HG03342 (cell line): ENCODE measurements at regions not wholly inside any gene's neighbourhood (a gene's known extent, or its start where the extent isn't known, plus 50 kb on each side); places are given as distances from the start of the nearest gene placed in this dataset.
A peak's percentile ranks its signal among the peaks of the same experiment; 100 is the strongest.
"Not testable (repeated sequence)": the region's sequence is repeated elsewhere in the genome, so short reads cannot be mapped to it uniquely, and the experiment has no call there.

Experiments
- ATAC-seq: cut with Tn5 transposase; IDR thresholded peaks from one replicate; pipeline ENCODE4 v1.9.1; 2021; ENCODE audit warnings: mild to moderate bottlenecking, moderate library complexity; ENCODE audit not compliant: unreplicated experiment

DNA sequence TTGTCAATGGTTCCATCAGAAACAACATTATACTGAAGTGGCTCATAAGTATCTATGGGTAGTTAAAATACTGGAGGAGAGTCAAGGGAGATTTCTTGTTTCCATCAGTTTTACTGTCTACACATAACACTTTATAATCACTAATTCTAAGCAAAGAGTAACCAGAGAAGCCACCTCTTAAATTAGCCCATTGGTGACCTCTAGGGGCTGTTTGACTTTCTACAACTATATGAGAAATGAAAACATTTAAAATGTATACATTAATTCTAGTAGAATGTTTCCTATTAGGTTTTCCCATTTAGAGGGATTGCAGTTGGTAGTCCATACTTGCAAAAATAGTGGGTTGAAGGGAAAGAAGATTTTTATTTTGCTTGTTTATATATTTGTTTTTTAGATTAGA is 504.3 kb downstream of the FAM181B start:
- ATAC-seq: peak; percentile 70

DNA sequence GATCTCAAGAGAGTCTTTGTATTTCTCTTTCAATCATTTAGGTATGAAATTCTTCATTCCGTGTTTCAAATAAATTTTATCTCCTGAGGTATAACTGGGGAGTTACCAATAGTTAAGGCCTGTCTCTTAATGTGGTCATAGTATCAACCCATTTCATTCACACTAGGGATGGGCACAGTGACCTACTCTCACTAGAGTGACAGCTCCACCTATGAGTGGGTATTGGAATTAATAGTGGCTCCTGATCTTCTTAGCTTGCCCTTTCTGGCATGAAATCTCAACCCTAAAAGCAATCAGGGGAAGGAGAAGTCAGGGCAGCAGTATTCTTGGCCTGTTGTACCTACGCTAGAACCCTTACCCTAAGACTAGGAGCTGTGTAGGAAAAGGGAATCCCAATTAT is 507.7 kb downstream of the FAM181B start:
- ATAC-seq: no peak

DNA sequence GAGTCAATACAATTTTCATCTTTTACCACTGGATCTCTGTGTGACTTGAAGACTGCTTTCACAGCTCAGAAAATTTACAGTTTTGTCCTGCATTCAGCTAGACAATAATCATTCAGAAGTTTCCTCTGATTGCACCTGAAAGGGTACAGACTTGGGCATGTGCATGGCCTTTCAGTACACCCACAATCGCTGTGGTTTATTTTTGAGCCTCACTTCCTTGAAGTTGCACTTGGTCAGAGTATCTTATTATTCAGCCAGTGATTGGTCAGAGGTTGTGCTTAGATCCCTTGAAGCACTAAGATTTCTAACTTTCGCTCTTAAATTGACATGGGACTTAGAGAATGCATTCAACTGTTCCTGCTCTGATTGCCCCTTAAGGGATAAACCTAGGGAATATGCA is 508.2 kb downstream of the FAM181B start:
- ATAC-seq: no peak

DNA sequence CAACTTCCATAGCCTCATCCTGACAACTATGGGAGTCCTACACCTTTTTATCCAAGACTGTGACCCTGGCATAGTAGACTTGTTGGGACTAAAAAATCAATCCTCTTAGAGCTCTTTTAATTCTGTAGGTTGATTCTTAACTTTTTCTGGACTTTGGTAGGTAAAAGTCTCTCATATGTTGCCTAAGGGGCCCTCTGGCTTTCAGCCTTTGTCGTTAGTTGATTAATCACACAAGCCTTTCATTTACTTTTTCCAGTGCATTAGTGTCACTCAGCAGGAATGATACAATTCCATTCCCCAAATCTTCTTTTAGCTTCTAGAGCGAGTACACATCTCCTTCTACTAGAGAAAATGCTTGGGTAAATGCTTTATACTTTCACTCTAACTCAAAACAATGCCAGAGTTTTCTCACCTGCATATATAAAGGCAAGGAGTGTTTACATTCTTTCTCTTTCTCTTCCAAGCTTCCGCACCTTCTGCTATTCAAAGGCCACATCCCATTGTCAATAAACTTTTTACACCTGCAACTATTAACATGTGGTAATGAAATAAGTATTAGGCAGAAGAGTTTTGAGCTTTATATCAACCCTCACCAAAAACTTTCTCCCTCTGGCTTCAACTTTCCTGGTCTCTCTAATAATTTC is 516.6 kb downstream of the FAM181B start:
- ATAC-seq: no peak

DNA sequence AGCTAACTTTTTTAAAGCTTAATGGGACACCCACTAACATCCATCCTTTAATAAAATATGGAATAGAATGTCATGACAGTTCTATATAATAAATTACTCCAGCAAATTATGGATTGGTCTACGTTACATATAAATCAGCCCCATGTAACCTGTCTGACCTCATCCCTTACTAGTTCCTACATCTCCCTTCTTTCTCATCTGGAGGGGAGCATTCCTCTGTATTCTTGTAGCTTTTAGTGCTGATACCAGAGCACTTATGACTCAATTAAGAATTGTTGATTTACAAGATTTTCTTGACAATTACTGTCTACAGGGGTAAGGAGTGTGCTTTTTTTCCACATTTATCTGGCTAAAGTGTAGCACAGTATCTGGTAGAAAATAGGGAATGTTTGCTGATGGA is 523.7 kb downstream of the FAM181B start:
- ATAC-seq: no peak

DNA sequence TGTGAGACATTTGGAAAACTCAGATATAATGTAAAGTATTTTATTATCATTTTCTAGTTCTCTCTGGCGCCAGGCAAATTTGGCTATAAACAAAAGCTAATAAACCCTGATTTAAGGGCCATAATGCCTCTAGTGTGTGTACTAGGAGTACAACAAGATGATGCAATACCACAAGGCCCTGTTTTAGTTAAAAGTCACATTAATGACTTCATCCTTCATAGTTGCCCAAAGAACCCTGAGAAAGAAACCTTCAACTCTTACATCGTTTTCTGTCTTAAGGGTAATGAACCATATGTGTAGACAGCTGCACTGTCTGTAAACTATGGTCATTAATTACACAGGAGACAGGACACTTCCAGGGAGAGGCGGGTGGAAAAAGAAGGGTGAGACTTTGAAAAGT is 538.4 kb downstream of the FAM181B start:
- ATAC-seq: no peak

DNA sequence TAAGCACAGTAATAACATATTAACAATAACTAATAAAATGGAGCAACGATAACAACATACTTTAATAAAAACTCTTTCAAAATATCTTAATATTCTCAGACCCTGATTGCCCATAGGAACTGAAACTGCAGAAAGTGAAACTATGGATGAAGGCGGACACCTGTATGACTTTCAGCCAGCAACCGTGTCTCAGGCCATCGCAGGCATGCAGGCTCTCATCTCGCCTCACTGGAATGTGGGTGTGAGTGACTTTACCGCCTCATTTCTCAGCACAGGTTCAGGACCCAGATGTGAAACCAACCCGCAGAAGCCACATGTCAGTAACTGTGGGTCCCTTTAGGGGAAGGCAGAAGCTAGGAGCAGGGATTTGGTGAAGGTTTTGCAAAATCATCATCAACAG is 539.1 kb downstream of the FAM181B start:
- no peak for ATAC-seq

DNA sequence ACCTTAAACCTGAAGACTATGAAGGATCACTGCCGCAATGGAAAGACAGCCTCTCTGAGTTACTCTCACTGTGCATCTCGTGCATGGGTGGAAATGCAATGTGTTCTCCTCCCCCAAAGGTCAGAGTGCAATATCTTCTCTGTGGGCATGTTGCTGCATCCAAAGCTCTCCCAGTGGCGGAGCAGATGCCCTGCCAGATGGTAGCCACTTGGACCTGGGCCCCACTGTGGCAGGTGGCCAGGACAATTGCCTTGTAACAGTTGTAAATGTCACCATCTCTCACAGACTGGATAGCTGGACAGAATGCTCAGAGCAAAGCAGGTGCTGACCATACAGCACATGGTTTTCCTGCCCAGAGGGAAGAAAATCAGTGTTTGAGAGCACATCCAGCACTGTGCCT is 542.0 kb downstream of the FAM181B start:
- no peak for ATAC-seq

DNA sequence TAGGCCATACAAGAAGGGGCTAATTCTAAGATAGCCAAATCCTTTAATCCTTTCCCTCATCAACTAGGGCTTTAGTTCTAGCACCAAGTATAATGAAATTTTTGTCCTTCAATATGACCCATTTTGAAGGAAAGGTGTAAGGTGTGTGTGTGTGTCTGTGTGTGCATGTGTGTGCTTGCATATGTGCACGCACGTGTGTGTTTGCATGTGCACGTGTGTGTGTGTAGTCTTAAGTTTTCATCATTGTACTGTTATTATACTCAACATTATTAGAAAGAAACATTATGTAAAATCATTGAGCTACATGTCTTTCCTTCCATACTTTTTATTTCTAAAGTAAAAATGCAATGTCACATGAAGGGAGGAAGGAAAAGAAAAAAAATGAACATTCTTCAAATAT is 547.7 kb downstream of the FAM181B start:
- no peak for ATAC-seq

DNA sequence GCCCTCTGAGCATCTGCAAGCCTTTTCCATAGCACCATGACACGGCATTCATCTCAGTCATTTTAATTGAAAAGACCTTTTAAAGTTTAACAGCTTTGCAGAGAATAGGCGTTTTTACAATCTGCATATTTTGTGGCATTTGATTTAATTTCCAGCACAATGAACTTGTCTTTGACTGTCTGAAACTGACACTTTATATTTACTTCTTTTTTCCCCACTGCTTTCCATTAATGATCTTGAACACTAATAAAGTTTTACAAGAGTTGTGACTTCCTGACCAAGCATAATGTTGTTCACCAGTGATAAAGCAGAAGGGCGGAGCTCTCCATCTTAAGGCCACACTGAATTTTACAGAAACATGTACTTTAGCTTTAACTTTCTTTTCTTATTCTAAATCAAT is 548.7 kb downstream of the FAM181B start:
- ATAC-seq: no peak

DNA sequence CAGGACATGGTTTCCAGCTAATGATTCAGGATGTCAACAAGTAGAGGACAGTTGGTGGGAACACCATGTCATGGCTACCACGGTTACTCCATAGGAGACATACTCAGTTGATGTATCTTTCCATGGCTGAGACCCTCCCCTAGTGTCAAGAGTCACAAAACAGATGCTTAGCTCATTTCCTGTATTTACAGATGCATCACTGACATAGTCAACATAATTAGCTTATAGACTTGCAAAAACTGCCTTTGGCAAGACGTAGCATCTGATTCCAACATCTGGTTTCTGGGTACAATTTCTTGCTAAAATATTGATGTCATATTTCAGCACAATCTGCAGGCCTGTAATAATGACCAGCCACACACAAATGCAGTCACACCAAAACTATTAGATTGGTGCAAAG is 550.3 kb downstream of the FAM181B start:
- ATAC-seq: no peak

DNA sequence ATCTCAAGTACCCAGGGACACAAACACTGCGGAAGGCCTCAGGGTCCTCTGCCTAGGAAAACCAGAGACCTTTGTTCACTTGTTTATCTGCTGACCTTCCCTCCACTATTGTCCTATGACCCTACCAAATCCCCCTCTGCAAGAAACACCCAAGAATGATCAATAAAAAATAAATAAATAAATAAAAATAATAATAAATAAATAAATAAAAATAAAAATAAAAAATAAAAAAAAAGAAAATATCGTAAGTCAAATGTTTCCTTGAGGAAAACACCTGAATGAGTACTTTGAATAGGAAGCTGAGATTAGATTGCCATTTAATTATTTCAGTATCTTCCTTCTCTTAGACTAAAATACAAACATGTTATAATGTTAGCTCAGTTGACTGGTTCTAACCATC is 551.0 kb downstream of the FAM181B start:
- not testable (repeated sequence) for ATAC-seq

DNA sequence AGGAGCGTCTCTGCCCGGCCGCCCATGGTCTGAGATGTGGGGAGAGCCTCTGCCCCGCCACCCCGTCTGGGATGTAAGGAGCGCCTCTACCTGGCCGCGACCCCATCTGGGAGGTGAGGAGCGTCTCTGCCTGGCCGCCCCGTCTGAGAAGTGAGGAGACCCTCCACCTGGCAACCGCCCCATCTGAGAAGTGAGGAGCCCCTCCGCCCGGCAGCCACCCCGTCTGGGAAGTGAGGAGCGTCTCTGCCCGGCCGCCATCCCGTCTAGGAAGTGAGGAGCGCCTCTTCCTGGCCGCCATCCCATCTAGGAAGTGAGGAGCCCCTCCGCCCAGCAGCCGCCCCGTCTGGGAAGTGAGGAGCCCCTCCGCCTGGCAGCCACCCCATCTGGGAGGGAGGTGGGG is 551.9 kb downstream of the FAM181B start:
- not testable (repeated sequence) for ATAC-seq

DNA sequence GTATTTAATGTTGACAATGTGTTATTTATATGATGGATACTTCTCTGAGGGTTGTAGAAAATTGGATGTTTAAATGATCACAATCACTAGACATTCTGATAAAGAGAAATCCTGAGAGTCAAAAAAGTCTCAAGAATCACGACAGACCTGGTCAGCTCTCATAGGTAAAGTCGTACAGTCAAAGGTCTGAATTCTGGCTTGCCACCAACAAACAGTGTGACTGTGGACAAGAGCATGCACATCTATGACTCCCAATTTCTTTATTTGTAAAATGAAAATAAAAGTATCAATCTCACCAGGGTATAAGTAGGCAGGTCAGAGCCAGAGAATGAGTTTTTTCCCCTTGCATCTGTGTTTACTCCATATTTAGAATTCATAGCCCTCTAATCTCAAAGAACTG is 556.7 kb downstream of the FAM181B start:
- ATAC-seq: no peak

DNA sequence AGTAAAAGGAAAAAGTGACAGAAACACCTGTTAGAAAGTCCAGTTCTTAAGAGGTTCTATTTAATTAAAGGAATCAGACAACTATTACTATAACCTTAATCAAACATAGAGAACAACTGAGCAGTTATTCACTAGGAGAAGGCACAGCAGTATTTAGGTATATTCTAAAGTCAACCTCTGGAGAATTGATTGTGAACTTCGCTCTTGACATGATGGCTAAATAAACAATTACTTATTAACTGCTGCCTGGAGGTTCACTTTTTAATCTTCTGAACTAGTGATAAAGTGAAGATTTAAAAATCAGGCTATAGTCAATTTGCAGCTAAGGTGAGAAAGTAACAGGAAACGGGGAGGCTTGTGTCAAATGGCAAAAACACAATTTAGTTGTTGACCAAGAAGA is 557.3 kb downstream of the FAM181B start:
- no peak for ATAC-seq

DNA sequence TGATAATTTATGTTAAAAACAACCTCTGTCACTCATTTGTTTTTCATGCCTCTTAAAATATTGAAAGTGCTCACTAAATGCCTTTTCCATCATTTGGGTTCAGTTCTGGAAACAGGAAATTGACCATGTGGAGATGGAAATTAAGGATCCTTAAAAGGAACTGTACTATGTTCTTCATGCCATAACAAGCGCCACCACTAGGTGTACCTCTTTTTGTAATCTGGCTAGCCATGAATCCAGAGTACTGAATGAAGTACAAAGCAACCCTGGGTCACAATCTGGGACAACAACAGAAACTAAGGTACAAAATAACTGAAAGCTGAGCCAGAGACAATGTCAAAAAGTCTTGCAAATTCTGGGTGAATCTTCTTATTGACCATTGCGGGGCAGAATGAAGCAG is 559.1 kb downstream of the FAM181B start:
- peak; percentile 67 for ATAC-seq

DNA sequence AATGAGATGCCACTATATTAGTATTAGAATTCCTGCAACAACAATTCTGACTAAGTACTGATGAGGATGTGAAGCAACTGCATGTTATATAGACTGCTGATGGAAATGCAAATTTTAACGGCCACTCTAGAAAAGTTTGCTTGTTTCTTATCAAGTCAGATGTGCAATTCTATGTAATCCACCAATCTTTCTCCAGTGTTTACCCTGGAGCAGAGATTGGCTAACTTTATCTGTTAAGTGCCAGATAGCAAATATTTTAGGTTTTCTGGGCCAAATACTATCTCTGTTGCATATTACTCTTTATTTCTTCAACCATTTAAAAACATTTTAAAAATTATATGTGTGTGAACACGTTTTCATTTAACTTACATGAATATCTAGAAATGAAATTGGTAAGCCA is 586.9 kb downstream of the FAM181B start:
- no peak for ATAC-seq

DNA sequence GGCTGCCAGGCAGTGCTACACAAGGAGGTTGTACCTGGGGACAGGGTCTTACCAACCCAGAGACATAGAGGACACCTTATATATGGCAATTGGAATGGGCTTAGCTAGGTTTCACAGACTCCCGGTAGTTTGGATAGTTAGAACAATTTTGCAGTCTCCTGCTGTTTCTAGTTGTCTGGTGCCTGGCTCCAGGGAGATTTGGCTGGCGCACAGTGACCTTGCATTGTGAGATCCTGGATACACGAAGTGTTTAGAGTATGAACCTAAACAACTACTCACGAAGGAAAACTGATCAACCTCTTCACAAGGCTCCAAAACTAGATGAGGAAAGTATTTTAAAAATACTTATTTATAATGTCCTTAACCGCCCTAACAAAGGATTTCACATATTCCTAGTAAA is 614.7 kb downstream of the FAM181B start:
- ATAC-seq: no peak

DNA sequence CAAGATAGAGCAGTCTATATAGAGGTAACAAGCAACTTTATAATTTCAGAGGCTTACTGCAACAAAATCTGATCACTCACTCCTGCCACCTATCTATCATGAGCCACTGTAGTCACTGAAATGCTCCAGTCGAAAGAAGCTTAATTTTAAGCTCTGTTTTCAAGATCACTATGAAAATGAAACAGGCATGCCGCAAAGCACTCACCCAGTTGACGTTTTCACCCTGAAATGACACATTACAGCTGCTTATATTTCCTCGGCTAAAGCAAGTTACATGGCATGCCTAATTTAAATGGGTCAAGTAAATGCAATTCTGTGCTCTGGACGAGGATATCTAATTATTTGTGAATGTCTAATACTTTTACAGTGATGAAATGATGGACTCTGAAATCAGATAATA is 616.3 kb downstream of the FAM181B start:
- ATAC-seq: no peak

DNA sequence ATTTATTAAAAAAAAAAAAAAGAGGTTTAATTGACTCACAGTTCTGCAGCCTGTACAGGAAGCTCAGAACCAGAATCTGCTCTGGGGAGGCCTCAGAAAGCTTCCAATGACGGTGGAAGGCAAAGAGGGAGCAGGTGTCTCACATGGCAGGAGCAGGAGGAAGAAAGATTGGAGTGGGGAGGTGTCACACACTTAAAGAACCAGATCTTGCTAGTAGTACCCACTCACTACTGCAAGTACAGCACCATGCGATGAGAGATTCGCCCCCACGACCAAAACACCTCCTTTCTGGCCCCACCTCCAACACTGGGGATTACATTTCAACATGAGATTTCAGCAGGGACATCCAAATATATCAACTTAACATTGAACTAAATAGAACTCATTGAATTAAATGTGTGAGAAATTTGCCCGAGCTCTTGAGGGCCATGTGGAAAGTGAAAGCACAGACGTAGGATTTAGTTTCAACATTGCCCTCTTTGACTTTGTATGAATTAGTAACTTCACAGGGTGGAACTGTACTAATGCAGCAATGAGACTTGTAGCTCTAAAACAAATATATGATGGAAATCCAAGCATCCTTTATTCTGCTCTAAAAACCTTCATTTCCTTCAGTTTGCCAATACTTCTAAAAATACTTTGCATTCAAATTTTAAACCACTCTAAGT is 628.2 kb downstream of the FAM181B start:
- no peak for ATAC-seq

DNA sequence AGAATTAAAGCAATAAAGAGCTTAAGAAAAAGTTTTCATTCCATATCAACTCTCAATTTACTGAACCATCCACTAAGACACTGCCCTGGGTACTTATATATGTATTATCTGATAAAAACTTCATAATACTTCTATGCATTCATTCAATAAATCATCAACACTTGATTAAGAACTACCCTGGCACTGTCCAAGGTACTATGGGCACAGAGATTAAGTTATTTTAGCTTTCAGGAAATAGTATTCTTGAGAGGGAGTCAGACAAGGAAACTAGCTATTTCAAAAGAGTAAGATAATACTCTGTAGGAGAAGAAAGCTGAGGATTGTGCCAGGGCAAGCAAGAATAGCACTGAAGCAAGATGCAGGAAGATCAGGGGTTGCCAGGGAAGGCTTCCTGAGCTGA is 640.8 kb downstream of the FAM181B start:
- ATAC-seq: no peak

DNA sequence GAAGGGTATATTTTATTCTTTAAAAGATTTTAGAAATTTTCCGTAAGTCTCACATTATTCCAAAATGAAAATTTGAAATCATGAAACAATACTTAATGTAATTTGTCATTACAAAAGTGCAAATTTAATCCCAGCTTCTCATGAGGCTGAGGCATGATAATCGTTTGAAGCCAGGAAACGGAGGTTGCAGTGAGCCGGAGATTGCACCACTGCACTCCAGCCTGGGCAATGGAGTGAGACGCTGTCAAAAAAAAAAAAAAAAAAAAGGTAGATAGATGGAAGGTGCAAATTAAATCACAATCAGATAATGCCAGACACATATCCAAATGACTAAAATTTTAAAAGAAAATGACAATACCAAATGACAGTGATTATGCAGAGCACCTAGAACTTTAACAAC is 644.2 kb downstream of the FAM181B start:
- no peak for ATAC-seq

DNA sequence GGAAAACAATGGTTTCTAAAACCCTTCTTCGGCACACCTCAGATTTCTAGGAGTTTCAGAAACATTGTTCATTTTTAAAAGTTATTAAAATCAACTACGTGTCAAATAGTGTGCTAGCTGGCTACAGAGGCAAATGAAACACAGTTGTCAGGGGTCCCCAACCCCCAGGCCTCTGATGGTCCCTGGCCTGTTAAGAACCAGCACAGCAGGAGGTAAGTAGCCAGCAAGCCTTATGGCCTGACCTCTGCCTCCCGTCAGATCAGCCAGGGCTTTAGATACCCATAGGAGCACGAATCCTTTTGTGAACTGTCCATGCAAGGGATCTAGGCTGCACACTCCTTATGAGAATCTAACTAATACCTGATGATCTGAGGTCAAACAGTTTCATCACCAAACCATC is 648.2 kb downstream of the FAM181B start:
- ATAC-seq: no peak
